SHP77 treated with DMSO at 0.1 percent for 48 hours (cell line): ENCODE measurements at regions not wholly inside any gene's neighbourhood (a gene's known extent, or its start where the extent isn't known, plus 50 kb on each side); places are given as distances from the start of the nearest gene placed in this dataset.
"Not testable (repeated sequence)": the region's sequence is repeated elsewhere in the genome, so short reads cannot be mapped to it uniquely, and the experiment has no call there.

Experiments used
- DNase-seq: peaks from one replicate; lab custom pipeline; 2025; lab: John Stamatoyannopoulos, UW

GRCh38 chr21:27771938-27772483 lies 805.1 kb upstream of the ADAMTS5 start:
- DNase-seq: no peak

- no peak for DNase-seq
These were observed 802.9 kb upstream of the ADAMTS5 start for GRCh38 chr21:27769763-27770162.

GRCh38 chr21:27768046-27768637 lies 801.3 kb upstream of the ADAMTS5 start:
- not testable (repeated sequence) for DNase-seq

GRCh38 chr21:27764056-27764455 lies 797.2 kb upstream of the ADAMTS5 start:
- no peak for DNase-seq

GRCh38 chr21:27761623-27762022 lies 794.7 kb upstream of the ADAMTS5 start:
- no peak for DNase-seq

GRCh38 chr21:27759820-27760219 lies 792.9 kb upstream of the ADAMTS5 start:
- DNase-seq: no peak

- DNase-seq: no peak
These were observed 792.3 kb upstream of the ADAMTS5 start for GRCh38 chr21:27759091-27759659.

GRCh38 chr21:27756191-27756590 lies 789.3 kb upstream of the ADAMTS5 start:
- DNase-seq: no peak

- DNase-seq: no peak
These were observed 777.2 kb upstream of the ADAMTS5 start for GRCh38 chr21:27743971-27744564.

- DNase-seq: no peak
These were observed 774.8 kb upstream of the ADAMTS5 start for GRCh38 chr21:27741736-27742135.

- DNase-seq: no peak
These were observed 773.2 kb upstream of the ADAMTS5 start for GRCh38 chr21:27740084-27740483.

GRCh38 chr21:27739187-27739586 lies 772.3 kb upstream of the ADAMTS5 start:
- no peak for DNase-seq

GRCh38 chr21:27735699-27736098 lies 768.8 kb upstream of the ADAMTS5 start:
- DNase-seq: no peak

- no peak for DNase-seq
These were observed 767.3 kb upstream of the ADAMTS5 start for GRCh38 chr21:27734146-27734545.

- no peak for DNase-seq
These were observed 759.0 kb upstream of the ADAMTS5 start for GRCh38 chr21:27725916-27726315.

GRCh38 chr21:27722095-27722494 lies 755.2 kb upstream of the ADAMTS5 start:
- DNase-seq: no peak

- no peak for DNase-seq
These were observed 754.8 kb upstream of the ADAMTS5 start for GRCh38 chr21:27721675-27722074.

- DNase-seq: no peak
These were observed 752.3 kb upstream of the ADAMTS5 start for GRCh38 chr21:27719226-27719625.

- DNase-seq: no peak
These were observed 748.2 kb upstream of the ADAMTS5 start for GRCh38 chr21:27715131-27715530.

GRCh38 chr21:27713154-27714109 lies 746.5 kb upstream of the ADAMTS5 start:
- DNase-seq: no peak

GRCh38 chr21:27704567-27705166 lies 737.8 kb upstream of the ADAMTS5 start:
- DNase-seq: no peak

- DNase-seq: no peak
These were observed 736.9 kb upstream of the ADAMTS5 start for GRCh38 chr21:27703791-27704190.
